GM20000 (cell line): ENCODE measurements at regions not wholly inside any gene's neighbourhood (a gene's known extent, or its start where the extent isn't known, plus 50 kb on each side); places are given as distances from the start of the nearest gene placed in this dataset.

Source experiments
- DNase-seq: peaks from one replicate; pipeline ENCODE4 v3.0.0; 2012; ENCODE audit warnings: low spot score
- CTCF ChIP-seq: IDR thresholded peaks from 2 replicates; pipeline ENCODE4 v1.5.1; 2012; ENCODE audit warnings: mild to moderate bottlenecking, control low read depth; ENCODE audit errors: extremely low read depth, missing control alignments

- DNase-seq, result peak; percentile 45
- no peak for TF ChIP-seq CTCF
Observed at GRCh38 chr1:110746644-110747259, 72.0 kb upstream of the KCNA3 start.

GRCh38 chr1:110743397-110743796, 68.7 kb upstream of the KCNA3 start:
- DNase-seq, result no peak
- TF ChIP-seq CTCF, result no peak

GRCh38 chr1:110736900-110737605, 62.3 kb upstream of the KCNA3 start:
- TF ChIP-seq CTCF, result no peak
- no peak for DNase-seq

- DNase-seq, result no peak
Observed at GRCh38 chr1:110734133-110734680, 59.5 kb upstream of the KCNA3 start.

GRCh38 chr1:110731529-110731928, 56.8 kb upstream of the KCNA3 start:
- no peak for DNase-seq
- no peak for TF ChIP-seq CTCF

More at GRCh38 chr1:110734133-110734680, 59.5 kb upstream of the KCNA3 start:
- TF ChIP-seq CTCF, result no peak

- TF ChIP-seq CTCF, result no peak
- DNase-seq, result no peak
Observed at GRCh38 chr1:110728388-110729001, 53.8 kb upstream of the KCNA3 start.

GRCh38 chr1:110727246-110727645, 52.5 kb upstream of the KCNA3 start:
- no peak for TF ChIP-seq CTCF
- no peak for DNase-seq
